ENCODE measurements at regions not wholly inside any gene's neighbourhood (a gene's known extent, or its start where the extent isn't known, plus 50 kb on each side); places are given as distances from the start of the nearest gene placed in this dataset.

DNA sequence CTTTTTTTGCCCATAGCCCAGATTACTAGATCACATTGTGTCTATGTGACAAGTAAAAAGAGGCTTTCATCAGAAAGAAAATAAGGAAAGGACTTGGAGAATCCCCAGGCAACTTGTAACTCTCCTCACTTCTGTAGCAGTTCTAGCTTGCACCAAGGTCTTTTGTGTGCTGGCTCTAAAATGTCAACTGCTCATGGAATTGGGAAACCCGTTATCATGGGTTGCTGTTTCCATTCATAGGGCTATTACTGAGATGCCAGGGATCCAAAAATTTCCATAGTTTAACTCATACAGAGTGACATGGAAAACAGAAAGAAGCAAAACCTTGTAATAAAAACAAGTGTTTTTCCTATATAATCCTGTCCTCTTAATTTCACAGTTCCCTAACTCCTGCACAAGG, 123.9 kb upstream of the FBXL7 start:
- DNase-seq (ENCODE audit: insufficient read length, low spot score): no peak
- no peak for FAIRE-seq
- TF ChIP-seq, protein P1, sequence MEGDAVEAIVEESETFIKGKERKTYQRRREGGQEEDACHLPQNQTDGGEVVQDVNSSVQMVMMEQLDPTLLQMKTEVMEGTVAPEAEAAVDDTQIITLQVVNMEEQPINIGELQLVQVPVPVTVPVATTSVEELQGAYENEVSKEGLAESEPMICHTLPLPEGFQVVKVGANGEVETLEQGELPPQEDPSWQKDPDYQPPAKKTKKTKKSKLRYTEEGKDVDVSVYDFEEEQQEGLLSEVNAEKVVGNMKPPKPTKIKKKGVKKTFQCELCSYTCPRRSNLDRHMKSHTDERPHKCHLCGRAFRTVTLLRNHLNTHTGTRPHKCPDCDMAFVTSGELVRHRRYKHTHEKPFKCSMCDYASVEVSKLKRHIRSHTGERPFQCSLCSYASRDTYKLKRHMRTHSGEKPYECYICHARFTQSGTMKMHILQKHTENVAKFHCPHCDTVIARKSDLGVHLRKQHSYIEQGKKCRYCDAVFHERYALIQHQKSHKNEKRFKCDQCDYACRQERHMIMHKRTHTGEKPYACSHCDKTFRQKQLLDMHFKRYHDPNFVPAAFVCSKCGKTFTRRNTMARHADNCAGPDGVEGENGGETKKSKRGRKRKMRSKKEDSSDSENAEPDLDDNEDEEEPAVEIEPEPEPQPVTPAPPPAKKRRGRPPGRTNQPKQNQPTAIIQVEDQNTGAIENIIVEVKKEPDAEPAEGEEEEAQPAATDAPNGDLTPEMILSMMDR (IDR thresholded peaks at IDR 0.05; ENCODE audit: insufficient read depth, missing control alignments): no peak

DNA sequence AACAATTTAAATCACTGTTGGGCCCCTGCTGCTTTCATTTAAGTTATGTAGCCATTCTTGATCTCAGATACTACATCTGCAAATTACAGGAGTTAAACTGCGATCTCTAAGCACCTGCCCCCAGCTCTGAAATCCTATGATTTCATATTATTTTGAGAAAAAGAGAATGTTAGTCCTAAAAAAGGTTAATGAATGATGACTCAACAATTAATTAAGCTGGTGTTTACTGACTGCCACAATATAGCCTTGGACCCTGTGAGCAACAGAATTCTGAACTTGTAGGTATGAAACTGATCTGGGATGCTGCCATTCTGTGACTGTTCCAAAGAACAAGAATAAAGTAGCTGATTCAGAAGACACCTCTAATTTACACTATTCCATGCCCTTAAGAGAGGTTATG, 124.4 kb upstream of the FBXL7 start:
- TF ChIP-seq, protein P1 (IDR thresholded peaks at IDR 0.05; ENCODE audit: insufficient read depth, missing control alignments): no peak
- FAIRE-seq: no peak
- no peak for DNase-seq (ENCODE audit: insufficient read length, low spot score)

DNA sequence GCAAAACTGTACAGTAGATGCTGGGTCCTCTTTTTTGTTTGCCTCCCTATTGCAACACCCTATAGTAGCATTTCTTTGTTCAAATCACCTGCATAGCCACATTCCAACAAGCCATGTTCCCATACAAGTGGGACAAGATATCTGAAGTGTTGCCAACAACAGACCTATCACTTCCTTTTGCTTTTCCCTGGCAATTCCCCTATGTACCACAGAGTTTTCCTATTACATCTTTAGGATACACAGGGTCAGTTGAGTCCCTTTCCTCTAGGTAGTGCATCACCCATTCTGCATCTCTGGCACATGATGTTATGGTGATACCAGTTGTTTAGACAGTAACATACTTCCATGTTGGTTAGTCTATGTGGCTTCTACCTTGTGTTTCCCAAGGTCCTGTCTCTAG, 125.1 kb upstream of the FBXL7 start:
- FAIRE-seq (no peak), DNase-seq (ENCODE audit: insufficient read length, low spot score) (no peak)
- TF ChIP-seq, protein P1 (IDR thresholded peaks at IDR 0.05; ENCODE audit: insufficient read depth, missing control alignments): no peak

DNA sequence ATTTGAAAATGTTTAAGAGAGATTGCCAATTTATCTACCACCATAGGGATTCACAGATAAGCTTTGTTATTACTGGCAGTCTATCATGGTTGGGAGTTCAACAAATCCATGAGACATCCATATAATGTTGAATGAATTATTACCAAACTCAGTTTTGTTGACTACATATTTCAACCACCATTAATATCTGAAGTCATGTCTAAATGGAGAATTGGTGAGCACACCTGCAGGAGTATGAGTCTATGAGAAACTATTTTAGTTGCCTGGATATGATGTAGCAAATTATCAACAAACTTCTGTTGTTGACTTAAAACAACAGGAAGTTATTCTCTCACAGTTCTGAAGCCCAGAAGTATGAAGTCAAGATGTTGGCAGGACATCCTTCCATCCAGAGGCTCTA, 126.8 kb upstream of the FBXL7 start:
- FAIRE-seq: no peak

DNA sequence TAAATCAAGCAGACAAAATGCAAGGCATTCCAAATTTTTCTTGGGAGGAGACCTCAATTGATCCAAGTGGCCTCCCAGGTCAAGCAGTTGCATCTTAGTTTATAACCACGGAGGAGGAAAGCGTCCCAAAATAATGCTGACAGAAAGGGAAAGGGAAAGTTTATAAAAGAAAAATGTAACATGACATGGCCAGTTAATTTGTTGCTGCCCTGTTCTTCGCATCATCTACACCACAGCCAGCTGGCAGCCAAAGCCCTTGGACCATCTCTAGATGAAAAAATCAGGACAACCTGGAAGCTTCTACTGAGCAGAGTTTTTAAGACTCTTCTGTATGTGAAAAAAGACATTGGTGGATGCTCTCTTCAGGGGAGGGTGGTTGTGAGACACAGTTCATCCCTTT, 128.8 kb upstream of the FBXL7 start:
- FAIRE-seq: no peak
- no peak for DNase-seq (ENCODE audit: insufficient read length, low spot score)

More for the DNA sequence above, 126.8 kb upstream of the FBXL7 start:
- TF ChIP-seq, protein P1 (IDR thresholded peaks at IDR 0.05; ENCODE audit: insufficient read depth, missing control alignments): no peak
- no peak for DNase-seq (ENCODE audit: insufficient read length, low spot score)

DNA sequence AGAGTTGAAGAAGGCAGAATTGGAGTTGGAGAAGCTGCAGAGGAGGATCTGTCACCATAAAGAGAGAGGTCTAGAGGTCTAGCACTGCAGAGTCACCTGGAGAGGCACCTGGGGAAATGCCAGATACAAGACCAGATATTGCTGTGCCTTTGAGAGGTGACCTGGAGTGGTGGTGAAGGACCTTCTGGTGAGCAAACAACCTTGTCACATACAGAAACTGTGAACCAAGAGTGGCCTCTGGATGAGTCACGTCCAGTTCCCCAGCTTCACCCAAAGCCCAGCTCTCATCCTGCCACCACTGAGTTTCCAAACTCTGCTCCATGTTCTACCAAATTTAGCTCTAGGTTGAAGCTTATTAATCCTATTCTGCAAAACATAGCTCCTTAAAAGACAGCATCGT, 131.1 kb upstream of the FBXL7 start:
- DNase-seq (ENCODE audit: insufficient read length, low spot score) (no peak), FAIRE-seq (no peak)
- TF ChIP-seq, protein P1 (IDR thresholded peaks at IDR 0.05; ENCODE audit: insufficient read depth, missing control alignments): no peak

More for the DNA sequence above, 128.8 kb upstream of the FBXL7 start:
- TF ChIP-seq, protein P1 (IDR thresholded peaks at IDR 0.05; ENCODE audit: insufficient read depth, missing control alignments): no peak

DNA sequence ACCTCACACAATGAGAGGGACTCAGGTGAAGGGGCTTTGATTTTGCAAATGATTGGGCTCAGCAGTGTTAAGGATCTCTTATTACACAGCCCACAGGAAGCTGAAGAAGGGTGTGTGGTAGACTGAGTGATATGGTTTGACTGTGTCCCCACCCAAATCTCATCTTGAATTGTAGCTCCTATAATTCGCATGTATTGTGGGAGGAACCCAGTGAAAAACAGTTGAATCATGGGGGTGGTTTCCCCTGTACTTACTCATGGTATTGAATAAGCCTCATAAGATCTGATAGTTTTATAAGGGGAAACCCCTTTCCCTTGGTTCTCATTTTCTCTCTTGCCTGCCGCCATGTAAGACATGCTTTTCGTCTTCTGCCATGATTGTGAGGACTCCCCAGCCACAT, 132.5 kb upstream of the FBXL7 start:
- TF ChIP-seq, protein P1 (IDR thresholded peaks at IDR 0.05; ENCODE audit: insufficient read depth, missing control alignments): no peak
- FAIRE-seq (no peak), DNase-seq (ENCODE audit: insufficient read length, low spot score) (no peak)
